ENCODE measurements at regions not wholly inside any gene's neighbourhood (a gene's known extent, or its start where the extent isn't known, plus 50 kb on each side); places are given as distances from the start of the nearest gene placed in this dataset.

DNA sequence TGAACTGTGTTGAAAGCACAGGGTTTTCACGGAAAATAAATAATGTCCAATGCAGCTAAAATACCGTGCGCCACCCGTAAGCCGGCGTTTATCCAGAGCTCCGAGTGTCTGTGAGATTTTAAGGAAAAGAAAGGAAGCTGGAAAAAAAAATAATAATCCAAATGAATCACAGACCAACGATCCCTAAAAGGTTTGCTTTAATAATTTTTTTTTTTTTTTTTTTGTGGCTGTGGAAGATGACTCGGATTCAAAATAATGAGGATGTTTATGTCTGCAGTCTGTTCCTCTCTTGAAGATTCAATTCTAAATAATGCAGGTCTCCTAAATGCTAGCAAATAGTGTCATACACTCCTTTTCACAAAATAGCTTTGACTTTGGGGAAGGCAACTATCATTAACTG, 84.6 kb upstream of the PPP2R3B start:
- DNase-seq (ENCODE audit: low read depth in 1 of 2, low spot score in 2 of 2) (no peak), FAIRE-seq (no peak)
- 95% methylated on average over 9 of the region's 9 CpGs; no CpG with 5 or more reads in 1 of the 2 experiments for WGBS, 2 experiments (ENCODE audit: extremely low coverage in 1 of 2, insufficient coverage in 1 of 2, insufficient read length in 1 of 2, insufficient replicate concordance in 2 of 2, low coverage in 1 of 2, low lambda C conversion rate in 2 of 2, missing lambda C conversion rate in 1 of 2)
- no peak overlapping the region for H4K91ac ChIP-seq (replicated peaks; ENCODE audit: insufficient read length, low read length)
- H3K9me3 ChIP-seq (ENCODE audit: insufficient read depth in 2 of 2, low read depth in 1 of 2, low read length in 1 of 2): no peaks in the 10 kb centered on the region; a peak in 2 of 4 replicates
- no peak overlapping the region for H2BK5ac ChIP-seq (ENCODE audit: low read depth, low read length)
- H3K14ac ChIP-seq (ENCODE audit: insufficient read length): no peak overlapping the region
- H3K4me2 ChIP-seq (ENCODE audit: insufficient read depth in 1 of 2, low read depth in 2 of 2, low read length in 2 of 2): no peak overlapping the region
- no peaks in the 10 kb centered on the region for H4K20me1 ChIP-seq (replicated peaks in 1 of 2; ENCODE audit: control insufficient read depth in 1 of 2, insufficient read depth in 2 of 2, low read length in 2 of 2)
- H4K8ac ChIP-seq (ENCODE audit: extremely low read depth, insufficient read depth, low read length): no peak overlapping the region
- H3K9ac ChIP-seq (replicated peaks in 1 of 4; ENCODE audit: extremely low read depth in 1 of 4, low read depth in 3 of 4, low read length in 3 of 4): no peak overlapping the region
- no peaks in the 10 kb centered on the region for H3K36me3 ChIP-seq (ENCODE audit: control insufficient read depth in 2 of 4, insufficient read depth in 4 of 4, low read length in 3 of 4)
- peaks cover 0 to 5% (median 0%) of the 10 kb centered on the region in 4 experiments; a peak in 1 of 7 replicates for H3K4me1 ChIP-seq (replicated peaks in 1 of 4; ENCODE audit: control insufficient read depth in 3 of 4, insufficient read depth in 4 of 4, low read length in 3 of 4)
- no peak overlapping the region for H3K23ac ChIP-seq (ENCODE audit: insufficient read length)
- no peak overlapping the region for H3K56ac ChIP-seq (replicated peaks; ENCODE audit: insufficient read length, low read depth, low read length)
- H3K27me3 ChIP-seq (replicated peaks in 1 of 4; ENCODE audit: control insufficient read depth in 3 of 4, extremely low read depth in 1 of 4, insufficient read depth in 3 of 4, low read length in 3 of 4): no peaks in the 10 kb centered on the region
- POLR2A ChIA-PET (ENCODE audit: partially characterized antibody): no interaction called here
- H2BK12ac ChIP-seq (ENCODE audit: low read depth, low read length): no peak overlapping the region
- H3K4ac ChIP-seq (replicated peaks; ENCODE audit: insufficient read length, low read depth, low read length): no peak overlapping the region
- no peaks in the 10 kb centered on the region for H3K79me1 ChIP-seq (ENCODE audit: low read depth, low read length)
- no peak overlapping the region for H4K5ac ChIP-seq (ENCODE audit: insufficient read length, low read depth, low read length)
- no peak overlapping the region for H2AFZ ChIP-seq (ENCODE audit: low read length)
- H3K4me3 ChIP-seq (ENCODE audit: extremely low read depth in 1 of 4, insufficient read depth in 2 of 4, low read depth in 3 of 4, low read length in 4 of 4): no peak overlapping the region
- no peaks in the 10 kb centered on the region for H3K79me2 ChIP-seq (ENCODE audit: control insufficient read depth in 1 of 2, insufficient read depth in 2 of 2, low read length in 2 of 2)
- H2AK5ac ChIP-seq (ENCODE audit: low read depth, low read length): no peak overlapping the region
- H3K27ac ChIP-seq (ENCODE audit: low read depth, low read length): no peak overlapping the region
- H3K18ac ChIP-seq (ENCODE audit: extremely low read depth, low read length): no peak overlapping the region
- H2BK15ac ChIP-seq (ENCODE audit: low read length): no peak overlapping the region
- H3K23me2 ChIP-seq (ENCODE audit: low read depth, low read length): no peaks in the 10 kb centered on the region
- CTCF ChIA-PET (ENCODE audit: partially characterized antibody): no interaction called here
- no peak overlapping the region for H2BK120ac ChIP-seq (replicated peaks; ENCODE audit: low read depth, low read length)
- H2BK20ac ChIP-seq (ENCODE audit: low read length): no peak overlapping the region
- TF ChIP-seq SIX5 (IDR thresholded peaks at IDR 0.05; ENCODE audit: low read depth, low read length) (no peak), RNF2 (IDR thresholded peaks at IDR 0.05; ENCODE audit: borderline replicate concordance, low read depth, low read length, missing control alignments, poor library complexity, severe bottlenecking) (no peak), JUN (IDR thresholded peaks at IDR 0.05; ENCODE audit: low read depth, low read length) (no peak), CTBP2 (IDR thresholded peaks at IDR 0.05; ENCODE audit: borderline replicate concordance, insufficient read depth, insufficient read length, low read length) (no peak), TEAD4 (IDR thresholded peaks at IDR 0.05; ENCODE audit: low read depth, low read length) (no peak), MAFK (IDR thresholded peaks at IDR 0.05; ENCODE audit: low read depth, low read length) (no peak), POU5F1 (IDR thresholded peaks at IDR 0.05; ENCODE audit: low read depth, low read length) (no peak), TBP (IDR thresholded peaks at IDR 0.05; ENCODE audit: low read depth, low read length) (no peak), RXRA (IDR thresholded peaks at IDR 0.05; ENCODE audit: insufficient read depth, low read depth, low read length) (no peak)
